Prostate gland (tissue), 2 donors: ENCODE measurements at regions not wholly inside any gene's neighbourhood (a gene's known extent, or its start where the extent isn't known, plus 50 kb on each side); places are given as distances from the start of the nearest gene placed in this dataset.

Experiments
- CTCF ChIP-seq, 4 experiments: fragments of 200-600 bp in 2 of 4; fragments of 450-650 bp in 2 of 4; sonication (generic) in 2 of 4; IDR thresholded peaks; 1 replicate in 3 of 4; 2 replicates in 1 of 4; pipeline ENCODE4 v1.5.1; 2016 to 2019; ENCODE audit warnings: antibody characterized with exemption in 4 of 4, mild to moderate bottlenecking in 2 of 4, moderate library complexity in 2 of 4
- POLR2AphosphoS5 ChIP-seq: sonication (generic); formaldehyde crosslinking; IDR thresholded peaks from one replicate; pipeline ENCODE4 v1.6.1; 2017; ENCODE audit warnings: antibody characterized with exemption

DNA sequence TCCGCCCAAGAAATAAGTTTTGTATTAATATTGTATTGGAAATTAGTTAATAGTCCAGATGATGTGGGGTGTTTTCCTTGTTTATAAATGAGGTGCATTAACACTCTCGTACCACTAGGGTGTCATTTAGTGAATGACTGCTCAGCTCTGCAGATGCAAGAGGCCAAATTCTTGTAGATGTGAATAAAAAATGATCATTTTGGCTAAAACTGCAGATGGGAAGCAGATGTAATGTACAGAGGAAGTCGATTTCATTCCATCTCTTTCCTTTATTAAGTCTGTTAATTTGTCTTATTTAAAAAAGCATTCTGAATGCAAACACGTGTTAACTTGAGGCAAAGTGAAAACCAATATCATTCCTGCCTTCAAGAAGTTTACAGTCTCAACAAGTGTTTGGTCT is 108.1 kb downstream of the DHX15 start:
- TF ChIP-seq CTCF (IDR thresholded peaks at IDR 0.05) (peak in 3 of 4 experiments; percentile 11 to 44 (median 34)), POLR2AphosphoS5 (no peak)
